Stimulated activated CD8-positive, alpha-beta memory T cell treated with anti-CD3 and anti-CD28 coated beads, Interleukin-15, amount 100 ng/mL, for 48 hours (primary cell): ENCODE measurements at regions not wholly inside any gene's neighbourhood (a gene's known extent, or its start where the extent isn't known, plus 50 kb on each side); places are given as distances from the start of the nearest gene placed in this dataset.
"Not testable (repeated sequence)": the region's sequence is repeated elsewhere in the genome, so short reads cannot be mapped to it uniquely, and the experiment has no call there.

ENCODE experiments used
- DNase-seq, 2 donors: peaks; one replicate each; pipeline ENCODE4 v3.0.0-alpha.2; 2020; ENCODE audit warnings: low read depth in 2 of 2

DNA sequence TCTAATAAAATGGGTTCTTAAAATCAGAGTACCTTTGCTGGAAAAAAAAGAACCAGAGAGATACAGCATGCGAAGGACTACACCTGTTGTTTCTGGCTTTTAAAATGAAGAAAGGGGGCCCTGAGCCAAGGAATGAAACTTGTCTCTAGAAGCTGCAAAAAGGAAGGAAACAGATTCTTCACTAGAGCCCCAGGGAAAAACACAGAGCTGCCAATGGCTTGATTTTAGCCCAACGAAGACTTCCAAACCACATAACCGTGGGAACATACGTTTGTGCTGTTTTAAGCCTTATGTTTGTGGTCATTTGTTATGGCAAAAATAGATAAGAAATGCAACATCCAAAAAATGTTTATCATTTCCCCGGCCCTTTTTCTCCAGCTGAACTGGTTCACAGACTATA, 780.0 kb downstream of the SORCS1 start:
- no peak for DNase-seq

GRCh38 chr10:106380706-106381105, 783.8 kb downstream of the SORCS1 start:
- no peak for DNase-seq

DNA sequence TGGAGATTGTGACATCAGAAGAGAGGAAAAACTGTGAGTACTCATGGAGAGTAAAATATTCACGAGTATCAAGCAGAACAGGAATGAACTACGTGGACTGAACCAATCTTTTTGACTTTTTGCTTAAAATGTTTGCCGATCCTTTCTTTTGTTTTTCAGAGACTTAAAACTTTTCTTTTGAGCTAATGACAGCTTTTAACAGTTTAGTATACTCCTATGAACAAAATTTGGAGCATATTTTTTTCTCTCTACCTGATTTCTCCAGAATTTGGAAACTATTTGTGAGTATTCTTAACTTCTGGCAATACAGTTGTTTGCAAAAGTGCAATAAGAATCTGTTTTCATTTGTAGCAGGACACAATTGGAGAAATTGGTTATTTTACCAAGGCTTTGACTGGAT, 786.3 kb downstream of the SORCS1 start:
- no peak for DNase-seq

- no peak for DNase-seq
These were observed 793.8 kb downstream of the SORCS1 start for GRCh38 chr10:106370751-106371150.

GRCh38 chr10:106360870-106361269, 803.6 kb downstream of the SORCS1 start:
- no peak for DNase-seq

DNA sequence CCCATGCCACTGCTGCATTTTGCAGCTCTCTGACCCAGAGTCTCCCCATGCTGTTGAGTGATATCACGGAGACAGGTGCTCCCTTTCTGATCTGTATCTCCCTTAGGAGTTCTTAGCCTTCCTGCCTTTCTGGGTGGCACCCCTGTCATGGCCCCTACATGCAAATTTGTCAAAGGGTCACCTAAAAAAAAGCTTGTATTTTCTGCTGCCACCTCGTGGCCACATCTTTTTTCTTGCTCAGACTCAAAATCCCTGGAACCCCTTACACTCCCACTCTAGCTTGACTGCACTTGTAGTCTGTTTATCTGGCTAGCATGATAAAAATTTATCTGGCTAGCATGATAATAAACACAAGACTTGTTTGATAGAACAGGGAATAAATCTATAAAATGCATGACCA, 809.1 kb downstream of the SORCS1 start:
- DNase-seq = no peak

GRCh38 chr10:106348933-106349332, 815.6 kb downstream of the SORCS1 start:
- no peak for DNase-seq

GRCh38 chr10:106347547-106347946, 817.0 kb downstream of the SORCS1 start:
- DNase-seq = no peak

- DNase-seq = not testable (repeated sequence)
These were observed 821.0 kb downstream of the SORCS1 start for GRCh38 chr10:106343539-106343938.

GRCh38 chr10:106341356-106341755, 823.1 kb downstream of the SORCS1 start:
- DNase-seq = no peak

GRCh38 chr10:106338486-106338885, 826.0 kb downstream of the SORCS1 start:
- DNase-seq = no peak

GRCh38 chr10:106336874-106337273, 827.6 kb downstream of the SORCS1 start:
- DNase-seq = no peak

DNA sequence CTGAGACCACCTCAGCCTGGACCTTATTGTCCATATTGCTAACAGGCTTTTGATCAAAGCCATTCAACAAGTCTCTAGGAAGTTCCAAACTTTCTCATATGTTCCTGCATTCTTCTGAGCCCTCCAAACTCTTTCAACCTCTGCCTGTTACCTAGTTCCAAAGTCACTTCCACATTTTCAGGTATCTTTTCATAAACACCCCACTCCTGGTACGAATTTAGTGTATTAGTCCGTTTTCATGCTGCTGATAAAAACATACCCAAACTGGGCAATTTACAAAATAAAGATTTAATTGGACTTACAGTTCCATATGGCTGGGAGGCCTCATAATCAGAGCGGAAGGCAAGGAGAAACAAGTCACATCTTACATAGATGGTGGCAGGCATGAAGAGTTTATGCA, 836.8 kb downstream of the SORCS1 start:
- DNase-seq = no peak

DNA sequence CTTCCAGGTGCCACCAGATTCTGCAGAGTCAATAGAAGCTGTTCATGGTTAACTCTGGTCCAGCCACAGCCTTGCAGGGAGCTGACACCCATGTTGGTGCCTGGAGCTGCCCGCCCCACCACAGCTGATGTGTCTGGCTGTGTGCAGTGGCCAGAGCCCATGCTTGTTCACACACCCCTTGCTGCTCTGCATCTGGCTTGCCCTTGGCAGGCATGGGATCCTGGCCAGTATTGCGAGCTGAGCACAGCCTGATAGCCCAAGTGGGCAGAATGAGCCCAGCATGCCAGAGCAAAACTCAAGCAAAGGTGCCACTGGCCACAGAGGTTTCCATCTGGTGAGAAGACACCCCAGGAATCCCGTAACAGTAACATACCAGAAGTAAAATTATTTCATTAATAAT, 843.6 kb downstream of the SORCS1 start:
- no peak for DNase-seq

DNA sequence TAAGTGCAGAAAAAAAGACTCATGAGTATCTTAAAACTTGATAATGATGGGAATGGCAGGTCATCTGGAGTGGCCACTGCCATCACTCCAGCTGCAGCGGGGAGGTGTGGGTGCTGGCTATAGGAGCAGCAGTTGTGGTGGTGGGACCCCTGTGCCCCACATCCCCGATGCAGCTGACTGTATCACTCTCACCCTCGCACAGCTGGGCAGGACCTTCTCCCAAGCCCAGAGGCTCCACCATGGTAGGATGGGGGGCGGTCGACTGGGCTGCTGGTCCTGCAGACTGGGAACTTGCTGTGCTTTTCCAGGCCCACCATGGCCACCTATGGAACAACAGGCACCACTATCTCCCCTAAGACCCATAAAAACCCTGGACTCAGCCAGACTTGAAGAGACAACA, 844.4 kb downstream of the SORCS1 start:
- DNase-seq = no peak

GRCh38 chr10:106317554-106317953, 847.0 kb downstream of the SORCS1 start:
- no peak for DNase-seq

DNA sequence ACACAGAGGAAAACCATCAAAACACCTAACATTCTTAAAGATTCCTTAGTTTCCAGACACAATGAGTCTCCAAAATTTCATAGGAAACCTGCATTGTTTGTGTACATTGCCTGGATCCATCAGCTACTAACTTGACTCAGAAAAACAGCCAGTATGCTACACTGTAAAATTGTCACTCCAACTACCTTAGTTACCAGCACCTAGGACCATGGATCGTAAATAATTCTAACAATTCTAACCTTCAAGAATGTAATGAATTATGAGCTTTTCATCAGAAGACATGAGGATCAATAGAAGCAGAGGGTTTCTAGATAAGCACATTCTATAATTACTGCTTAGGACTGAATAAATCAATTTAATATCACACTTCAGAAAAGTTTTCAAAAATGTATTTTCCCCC, 851.5 kb downstream of the SORCS1 start:
- no peak for DNase-seq

- DNase-seq = no peak
These were observed 852.4 kb downstream of the SORCS1 start for GRCh38 chr10:106312087-106312486.

DNA sequence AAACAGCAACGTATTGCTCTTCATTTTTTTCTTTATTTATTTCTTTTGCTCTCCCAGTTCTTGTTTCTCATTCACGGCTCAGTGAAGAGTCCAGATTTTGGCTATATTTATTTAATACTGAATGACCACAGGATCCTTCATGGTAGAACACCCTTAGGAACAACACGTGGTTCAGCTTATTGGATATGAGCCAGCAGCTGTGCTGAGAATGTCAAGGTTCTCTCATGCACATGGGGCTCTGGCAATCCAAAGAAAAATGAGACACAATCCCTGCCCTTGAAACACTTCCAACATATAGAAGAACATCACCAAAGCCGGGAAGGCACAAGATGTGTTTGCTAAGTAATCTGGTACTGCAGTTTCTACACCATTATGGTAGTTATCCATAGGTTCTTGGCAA, 852.9 kb downstream of the SORCS1 start:
- no peak for DNase-seq

DNA sequence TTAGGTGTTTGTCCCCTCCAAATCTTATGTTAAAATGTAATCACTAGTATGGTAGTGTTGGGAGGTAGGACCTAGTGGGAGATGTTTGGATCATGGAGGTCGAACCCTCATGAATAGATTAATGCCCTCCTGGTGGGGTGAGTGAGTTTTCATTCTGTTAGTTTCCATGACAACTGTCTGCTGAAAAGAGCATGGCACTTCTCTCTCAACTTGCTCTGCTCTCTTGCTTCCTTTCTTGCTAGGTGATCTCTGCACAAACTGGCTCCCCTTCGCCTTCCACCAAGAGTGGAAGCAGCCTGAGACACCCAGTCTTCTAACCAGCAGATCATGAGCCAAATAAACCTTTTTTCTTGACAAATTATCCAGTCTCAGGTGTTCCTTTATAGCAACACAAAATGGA, 853.9 kb downstream of the SORCS1 start:
- no peak for DNase-seq

DNA sequence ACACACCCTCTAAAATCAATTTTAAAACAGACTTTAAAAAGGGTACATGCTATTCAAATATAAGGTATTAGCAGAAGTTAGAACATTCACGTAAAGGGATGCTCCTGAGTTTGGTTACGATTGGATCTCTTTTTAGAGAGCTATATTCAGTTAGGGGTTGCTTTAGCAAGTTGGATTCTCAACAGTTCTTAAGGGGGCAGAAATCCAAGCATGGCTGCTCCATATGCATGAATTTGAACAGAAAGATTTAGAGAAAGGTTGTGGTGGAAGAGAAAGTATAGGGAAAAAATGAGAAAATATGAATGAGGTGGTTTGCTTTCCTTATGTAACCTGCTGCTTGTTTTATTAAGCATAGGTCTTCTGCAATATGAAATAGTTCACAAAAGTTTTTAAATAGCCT, 855.1 kb downstream of the SORCS1 start:
- no peak for DNase-seq

DNA sequence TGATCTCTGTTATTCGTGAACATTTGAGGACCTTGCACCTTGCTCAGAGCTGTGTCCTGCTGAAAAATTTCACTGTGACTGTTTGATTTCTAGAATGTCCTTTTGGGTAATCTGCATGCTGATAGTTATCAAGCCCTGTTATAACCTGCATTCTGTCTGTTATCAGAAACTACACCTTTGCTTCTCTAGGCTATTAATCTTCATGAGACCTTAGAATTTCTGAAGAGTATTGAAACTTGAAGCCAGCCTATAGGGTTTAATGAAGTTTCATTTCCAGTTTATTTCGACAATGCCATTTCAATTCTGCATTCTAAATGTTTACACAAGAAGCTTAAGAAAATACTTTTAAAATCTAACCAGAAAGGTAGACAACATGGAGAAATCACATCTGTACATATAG, 856.2 kb downstream of the SORCS1 start:
- DNase-seq = no peak

- no peak for DNase-seq
These were observed 860.5 kb downstream of the SORCS1 start for GRCh38 chr10:106304056-106304455.

DNA sequence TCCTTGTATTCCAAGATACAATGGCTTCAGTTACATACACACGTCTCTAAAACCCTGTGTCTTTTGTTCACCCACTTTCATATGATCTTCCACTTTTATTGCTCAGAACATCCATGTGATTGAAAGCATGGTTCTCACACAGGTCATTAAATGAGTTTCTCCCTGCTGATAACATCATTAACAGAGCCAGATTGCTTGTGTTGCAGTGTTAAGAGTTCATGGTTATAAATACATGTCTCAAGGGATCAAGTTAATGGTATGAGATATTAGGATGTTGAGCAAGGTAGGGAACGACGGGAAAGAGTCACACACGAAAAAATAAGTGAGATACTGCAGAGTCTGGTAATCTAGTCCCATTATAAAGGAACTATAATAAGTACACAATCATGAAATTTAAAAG, 861.5 kb downstream of the SORCS1 start:
- DNase-seq = no peak

GRCh38 chr10:106301146-106301545, 863.4 kb downstream of the SORCS1 start:
- DNase-seq = no peak
